ENCODE measurements at regions not wholly inside any gene's neighbourhood (a gene's known extent, or its start where the extent isn't known, plus 50 kb on each side); places are given as distances from the start of the nearest gene placed in this dataset.

DNA sequence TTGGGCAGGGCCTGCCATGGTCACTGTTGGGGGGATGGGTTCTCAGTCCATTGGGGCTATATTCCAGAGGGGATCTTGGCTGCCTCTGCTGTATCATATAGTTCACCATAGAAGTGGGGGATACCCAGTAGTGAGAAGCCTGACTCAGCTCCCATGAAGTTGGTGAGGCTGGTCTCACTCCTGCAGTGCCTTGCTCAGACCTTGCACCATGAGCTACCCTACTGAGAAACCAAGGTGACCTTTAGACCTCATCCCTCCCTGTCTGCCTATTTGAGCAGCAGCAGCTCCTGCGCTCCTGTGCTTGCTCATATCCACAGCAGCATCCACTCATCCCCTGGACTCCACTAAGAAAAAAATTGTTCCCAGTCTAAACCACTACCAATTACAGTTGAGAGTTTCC lies 56.0 kb upstream of the HEY2 start:
- Histone ChIP-seq H3K4me3 (no peak overlapping the region), H3K36me3 (no peaks in the 10 kb centered on the region)

DNA sequence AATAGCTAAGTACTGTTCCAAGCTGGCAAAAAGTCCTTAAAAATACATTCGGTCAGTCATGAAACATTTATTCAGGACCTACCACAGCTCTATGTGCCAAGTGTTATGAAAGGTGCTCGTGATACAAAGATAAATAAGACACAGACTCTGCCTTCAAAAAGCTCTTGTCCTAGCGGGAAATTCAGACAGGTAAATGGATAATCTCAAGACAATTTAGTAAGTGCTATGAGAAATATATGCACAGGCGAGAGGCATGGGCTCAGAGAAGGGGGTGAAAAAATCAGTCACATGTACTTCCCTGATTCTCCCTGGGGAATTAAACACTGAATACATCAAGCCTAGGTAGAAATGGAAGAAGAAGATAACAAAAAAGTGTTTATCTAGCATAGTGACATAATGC lies 49.8 kb upstream of the HEY2 start:
- TF ChIP-seq, protein P1, sequence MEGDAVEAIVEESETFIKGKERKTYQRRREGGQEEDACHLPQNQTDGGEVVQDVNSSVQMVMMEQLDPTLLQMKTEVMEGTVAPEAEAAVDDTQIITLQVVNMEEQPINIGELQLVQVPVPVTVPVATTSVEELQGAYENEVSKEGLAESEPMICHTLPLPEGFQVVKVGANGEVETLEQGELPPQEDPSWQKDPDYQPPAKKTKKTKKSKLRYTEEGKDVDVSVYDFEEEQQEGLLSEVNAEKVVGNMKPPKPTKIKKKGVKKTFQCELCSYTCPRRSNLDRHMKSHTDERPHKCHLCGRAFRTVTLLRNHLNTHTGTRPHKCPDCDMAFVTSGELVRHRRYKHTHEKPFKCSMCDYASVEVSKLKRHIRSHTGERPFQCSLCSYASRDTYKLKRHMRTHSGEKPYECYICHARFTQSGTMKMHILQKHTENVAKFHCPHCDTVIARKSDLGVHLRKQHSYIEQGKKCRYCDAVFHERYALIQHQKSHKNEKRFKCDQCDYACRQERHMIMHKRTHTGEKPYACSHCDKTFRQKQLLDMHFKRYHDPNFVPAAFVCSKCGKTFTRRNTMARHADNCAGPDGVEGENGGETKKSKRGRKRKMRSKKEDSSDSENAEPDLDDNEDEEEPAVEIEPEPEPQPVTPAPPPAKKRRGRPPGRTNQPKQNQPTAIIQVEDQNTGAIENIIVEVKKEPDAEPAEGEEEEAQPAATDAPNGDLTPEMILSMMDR (IDR thresholded peaks at IDR 0.05): no peak

More for the DNA sequence above, 56.0 kb upstream of the HEY2 start:
- Histone ChIP-seq H3K9me3 (no peaks in the 10 kb centered on the region), H3K4me1 (peaks cover 0 to 11% (median 8%) of the 10 kb centered on the region in 4 donors), H3K27me3 (no peaks in the 10 kb centered on the region), H3K27ac (no peak overlapping the region)
- intact Hi-C loops (cut with DNase I; ENCODE audit: low total_unique reads): no loop called here
- no peak for DNase-seq
- TF ChIP-seq, protein P1 (IDR thresholded peaks at IDR 0.05): no peak

More for the DNA sequence above, 49.8 kb upstream of the HEY2 start:
- intact Hi-C loops (cut with DNase I; ENCODE audit: low total_unique reads): no loop called here
- no peaks in the 10 kb centered on the region for H3K27me3 ChIP-seq
- H3K27ac ChIP-seq: peak overlapping the region; percentile 56 to 71
- DNase-seq: no peak
- H3K9me3 ChIP-seq: no peaks in the 10 kb centered on the region
- peaks cover 0 to 28% (median 16%) of the 10 kb centered on the region in 4 donors for H3K4me1 ChIP-seq
- H3K4me3 ChIP-seq: no peak overlapping the region
- H3K36me3 ChIP-seq: no peaks in the 10 kb centered on the region

Measured in tibial artery (tissue), 4 donors.